ENCODE measurements at regions not wholly inside any gene's neighbourhood (a gene's known extent, or its start where the extent isn't known, plus 50 kb on each side); places are given as distances from the start of the nearest gene placed in this dataset.
"Not testable (repeated sequence)": the region's sequence is repeated elsewhere in the genome, so short reads cannot be mapped to it uniquely, and the experiment has no call there.

GRCh38 chrX:77389891-77390290 is 57.3 kb upstream of the FGF16 start:
- H3K27ac Mint-ChIP-seq = no peak overlapping the region
- no peaks in the 10 kb centered on the region for H3K4me1 Mint-ChIP-seq
- DNase-seq (ENCODE audit: low spot score in 2 of 2) (no peak), ATAC-seq (no peak)
- H3K36me3 Mint-ChIP-seq = no peaks in the 10 kb centered on the region
- H3K4me3 Mint-ChIP-seq = no peak overlapping the region
- H3K9me3 Mint-ChIP-seq = peaks cover 3% of the 10 kb centered on the region

GRCh38 chrX:77390365-77390764 is 56.8 kb upstream of the FGF16 start:
- H3K4me3 Mint-ChIP-seq; ATAC-seq; H3K4me1 Mint-ChIP-seq; H3K36me3 Mint-ChIP-seq; DNase-seq (ENCODE audit: low spot score in 2 of 2); H3K27ac Mint-ChIP-seq; H3K9me3 Mint-ChIP-seq: not testable (repeated sequence)

GRCh38 chrX:77396781-77397180 is 50.4 kb upstream of the FGF16 start:
- no peaks in the 10 kb centered on the region for H3K36me3 Mint-ChIP-seq
- no peak overlapping the region for H3K27ac Mint-ChIP-seq
- H3K9me3 Mint-ChIP-seq = peaks cover 3% of the 10 kb centered on the region
- ATAC-seq = no peak
- DNase-seq (ENCODE audit: low spot score in 2 of 2) = no peak
- no peaks in the 10 kb centered on the region for H3K4me1 Mint-ChIP-seq
- no peak overlapping the region for H3K4me3 Mint-ChIP-seq
